ENCODE measurements at regions not wholly inside any gene's neighbourhood (a gene's known extent, or its start where the extent isn't known, plus 50 kb on each side); places are given as distances from the start of the nearest gene placed in this dataset.
"Not testable (repeated sequence)": the region's sequence is repeated elsewhere in the genome, so short reads cannot be mapped to it uniquely, and the experiment has no call there.

DNA sequence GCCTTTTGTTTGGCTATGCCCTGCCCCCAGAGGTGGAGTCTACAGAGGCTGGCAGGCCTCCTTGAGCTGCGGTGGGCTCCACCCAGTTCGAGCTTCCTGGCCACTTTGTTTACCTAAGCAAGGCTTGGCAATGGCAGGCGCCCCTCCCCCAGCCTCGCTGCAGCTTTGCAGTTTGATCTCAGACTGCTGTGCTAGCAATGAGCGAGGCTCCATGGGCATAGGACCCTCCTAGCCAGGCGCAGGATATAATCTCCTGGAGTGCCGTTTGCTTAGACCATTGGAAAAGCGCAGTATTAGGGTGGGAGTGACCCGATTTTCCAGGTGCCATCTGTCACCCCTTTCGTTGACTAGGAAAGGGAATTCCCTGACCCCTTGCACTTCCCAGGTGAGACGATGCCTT, 219.6 kb upstream of the IL1RAPL1 start:
- H3K36me3 Mint-ChIP-seq = peaks cover 11% of the 10 kb centered on the region
- DNase-seq (ENCODE audit: low spot score); CTCF ChIA-PET; H3K27me3 Mint-ChIP-seq (ENCODE audit: low read depth); ATAC-seq; H3K27ac Mint-ChIP-seq; POLR2A ChIA-PET; H3K4me1 Mint-ChIP-seq; H3K4me3 Mint-ChIP-seq: not testable (repeated sequence)
- H3K9me3 Mint-ChIP-seq = peaks cover 19% of the 10 kb centered on the region

GRCh38 chrX:28351801-28352200, 235.4 kb upstream of the IL1RAPL1 start:
- no peaks in the 10 kb centered on the region for H3K36me3 Mint-ChIP-seq
- no peaks in the 10 kb centered on the region for H3K27me3 Mint-ChIP-seq (ENCODE audit: low read depth)
- CTCF ChIA-PET = no interaction called here
- H3K27ac Mint-ChIP-seq = no peak overlapping the region
- H3K9me3 Mint-ChIP-seq = no peaks in the 10 kb centered on the region
- H3K4me3 Mint-ChIP-seq = no peak overlapping the region
- TF ChIP-seq ZNF423 (CRISPR knock-in tag; IDR thresholded peaks at IDR 0.05) = no peak
- TF ChIP-seq CREM (CRISPR knock-in tag; IDR thresholded peaks at IDR 0.05) = no peak
- TF ChIP-seq NFE2L1 (CRISPR knock-in tag; IDR thresholded peaks at IDR 0.05) = no peak
- TF ChIP-seq ZNF263 (CRISPR knock-in tag; IDR thresholded peaks at IDR 0.05; ENCODE audit: low read depth) = no peak
- TF ChIP-seq ZNF532 (CRISPR knock-in tag; IDR thresholded peaks at IDR 0.05; ENCODE audit: borderline replicate concordance) = no peak
- no peak for TF ChIP-seq GTF2I (CRISPR knock-in tag; conservative IDR thresholded peaks at IDR 0.05)
- TF ChIP-seq, protein P1, sequence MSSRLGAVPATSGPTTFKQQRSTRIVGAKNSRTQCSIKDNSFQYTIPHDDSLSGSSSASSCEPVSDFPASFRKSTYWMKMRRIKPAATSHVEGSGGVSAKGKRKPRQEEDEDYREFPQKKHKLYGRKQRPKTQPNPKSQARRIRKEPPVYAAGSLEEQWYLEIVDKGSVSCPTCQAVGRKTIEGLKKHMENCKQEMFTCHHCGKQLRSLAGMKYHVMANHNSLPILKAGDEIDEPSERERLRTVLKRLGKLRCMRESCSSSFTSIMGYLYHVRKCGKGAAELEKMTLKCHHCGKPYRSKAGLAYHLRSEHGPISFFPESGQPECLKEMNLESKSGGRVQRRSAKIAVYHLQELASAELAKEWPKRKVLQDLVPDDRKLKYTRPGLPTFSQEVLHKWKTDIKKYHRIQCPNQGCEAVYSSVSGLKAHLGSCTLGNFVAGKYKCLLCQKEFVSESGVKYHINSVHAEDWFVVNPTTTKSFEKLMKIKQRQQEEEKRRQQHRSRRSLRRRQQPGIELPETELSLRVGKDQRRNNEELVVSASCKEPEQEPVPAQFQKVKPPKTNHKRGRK (CRISPR knock-in tag; IDR thresholded peaks at IDR 0.05; ENCODE audit: borderline replicate concordance) = no peak
- no peak for TF ChIP-seq NFATC4 (CRISPR knock-in tag; IDR thresholded peaks at IDR 0.05)
- no peak for TF ChIP-seq JAZF1 (CRISPR knock-in tag; IDR thresholded peaks at IDR 0.05)
- no peak for TF ChIP-seq RELA (CRISPR knock-in tag; IDR thresholded peaks at IDR 0.05; ENCODE audit: borderline replicate concordance)
- TF ChIP-seq, protein P2, sequence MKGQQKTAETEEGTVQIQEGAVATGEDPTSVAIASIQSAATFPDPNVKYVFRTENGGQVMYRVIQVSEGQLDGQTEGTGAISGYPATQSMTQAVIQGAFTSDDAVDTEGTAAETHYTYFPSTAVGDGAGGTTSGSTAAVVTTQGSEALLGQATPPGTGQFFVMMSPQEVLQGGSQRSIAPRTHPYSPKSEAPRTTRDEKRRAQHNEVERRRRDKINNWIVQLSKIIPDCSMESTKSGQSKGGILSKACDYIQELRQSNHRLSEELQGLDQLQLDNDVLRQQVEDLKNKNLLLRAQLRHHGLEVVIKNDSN (CRISPR knock-in tag; IDR thresholded peaks at IDR 0.05) = no peak
- no peak for TF ChIP-seq FOXP1 (CRISPR knock-in tag; IDR thresholded peaks at IDR 0.05; ENCODE audit: borderline replicate concordance)
- no peak for TF ChIP-seq TP53 (CRISPR knock-in tag; IDR thresholded peaks at IDR 0.05)
- TF ChIP-seq AR (CRISPR knock-in tag; IDR thresholded peaks at IDR 0.05) = no peak
- H3K4me1 Mint-ChIP-seq = peaks cover 11% of the 10 kb centered on the region
- POLR2A ChIA-PET = no interaction called here
- no peak for ATAC-seq
- no peak for DNase-seq (ENCODE audit: low spot score)

DNA sequence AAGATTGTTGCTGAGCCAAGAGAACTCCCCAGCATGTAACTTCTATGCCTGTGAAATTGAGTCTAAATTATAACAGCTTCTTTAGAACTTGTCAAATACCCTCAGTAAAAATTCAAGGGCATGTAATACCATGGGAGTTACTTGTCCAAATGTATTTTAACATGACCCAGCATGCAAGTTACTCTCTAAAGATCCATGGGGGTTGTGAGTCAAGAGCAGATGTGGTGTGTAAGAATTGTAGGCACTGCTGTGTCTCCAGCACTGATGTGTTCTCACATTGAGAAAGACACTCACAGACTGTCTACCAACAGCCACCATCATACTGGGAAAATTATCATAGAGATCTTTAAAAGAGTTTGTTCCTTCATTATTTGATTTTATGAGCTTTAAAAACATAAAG, 237.4 kb upstream of the IL1RAPL1 start:
- Mint-ChIP-seq H3K27me3 (ENCODE audit: low read depth) (no peaks in the 10 kb centered on the region; the same call in 1 of the 2 replicates), H3K4me3 (no peak overlapping the region), H3K27ac (no peak overlapping the region), H3K36me3 (no peaks in the 10 kb centered on the region), H3K4me1 (peaks cover 5% of the 10 kb centered on the region), H3K9me3 (no peaks in the 10 kb centered on the region)
- TF ChIP-seq NFATC4 (CRISPR knock-in tag; IDR thresholded peaks at IDR 0.05) (no peak), ZNF317 (CRISPR knock-in tag; IDR thresholded peaks at IDR 0.05; ENCODE audit: borderline replicate concordance, low read depth) (no peak), NR3C1 (CRISPR knock-in tag; conservative IDR thresholded peaks at IDR 0.05; ENCODE audit: low read depth) (no peak), FOXJ3 (CRISPR knock-in tag; IDR thresholded peaks at IDR 0.05; ENCODE audit: borderline replicate concordance) (no peak), GRHL2 (CRISPR knock-in tag; IDR thresholded peaks at IDR 0.05; ENCODE audit: insufficient replicate concordance, severe bottlenecking) (no peak)
- ChIA-PET CTCF (no interaction called here), POLR2A (no interaction called here)
- ATAC-seq (no peak), DNase-seq (ENCODE audit: low spot score) (no peak)
